Keratinocyte (primary cell): ENCODE measurements at regions not wholly inside any gene's neighbourhood (a gene's known extent, or its start where the extent isn't known, plus 50 kb on each side); places are given as distances from the start of the nearest gene placed in this dataset.

ENCODE experiments used
- DNase-seq: peaks from one replicate; pipeline ENCODE4 v3.0.0-alpha.2; 2011; ENCODE audit warnings: low read depth, missing footprints, low spot score
- FAIRE-seq: peaks from 2 replicates; lab custom pipeline; 2011; peaks lifted over from hg19 to GRCh38; lab: Jason Lieb, UNC
- H2AFZ ChIP-seq: 2 replicates; pipeline ENCODE4 v1.6.0; 2012; ENCODE audit warnings: low read length, control low read depth, inconsistent platforms; ENCODE audit not compliant: control insufficient read depth
- H3K27ac ChIP-seq: 2 replicates; pipeline ENCODE4 v1.5.1; 2011; ENCODE audit warnings: low read length; ENCODE audit not compliant: control insufficient read depth, insufficient read depth
- H3K27me3 ChIP-seq: 3 replicates; pipeline ENCODE4 v1.6.0; 2011; ENCODE audit warnings: low read length; ENCODE audit not compliant: control insufficient read depth, insufficient read depth; ENCODE audit errors: extremely low read depth
- H3K36me3 ChIP-seq, 2 experiments: 2 replicates in 1 of 2; 3 replicates in 1 of 2; pipeline ENCODE4 v1.5.1; 2011; ENCODE audit warnings: low read length in 2 of 2, mild to moderate bottlenecking in 1 of 2; ENCODE audit not compliant: control insufficient read depth in 2 of 2, insufficient read depth in 2 of 2; ENCODE audit errors: extremely low read depth in 1 of 2
- H3K4me1 ChIP-seq: 3 replicates; pipeline ENCODE4 v1.5.1; 2011; ENCODE audit warnings: low read length; ENCODE audit not compliant: control insufficient read depth, insufficient read depth; ENCODE audit errors: extremely low read depth
- H3K4me2 ChIP-seq: 3 replicates; pipeline ENCODE4 v1.6.0; 2011; ENCODE audit warnings: low read depth, low read length; ENCODE audit not compliant: control insufficient read depth, insufficient read depth; ENCODE audit errors: extremely low read depth
- H3K4me3 ChIP-seq, 3 experiments: fragments of 200-600 bp in 1 of 3; sonication (generic) in 1 of 3; 2 replicates in 2 of 3; 3 replicates in 1 of 3; pipeline ENCODE4 v1.5.1; 2011 to 2016; ENCODE audit warnings: low read length in 3 of 3, mild to moderate bottlenecking in 3 of 3, control low read depth in 2 of 3, inconsistent platforms in 1 of 3, low read depth in 1 of 3, mixed read lengths in 1 of 3, mixed run types in 1 of 3, moderate library complexity in 1 of 3; ENCODE audit not compliant: control insufficient read depth in 2 of 3, insufficient read depth in 2 of 3; ENCODE audit errors: extremely low read depth in 1 of 3
- H3K79me2 ChIP-seq: 2 replicates; pipeline ENCODE4 v1.6.0; 2012; ENCODE audit warnings: low read length; ENCODE audit not compliant: control insufficient read depth, insufficient read depth
- H3K9ac ChIP-seq: 3 replicates; pipeline ENCODE4 v1.6.0; 2011; ENCODE audit warnings: low read length; ENCODE audit not compliant: control insufficient read depth, insufficient read depth; ENCODE audit errors: extremely low read depth
- H3K9me1 ChIP-seq: 3 replicates; pipeline ENCODE4 v1.6.0; 2011; ENCODE audit warnings: low read length; ENCODE audit not compliant: control insufficient read depth, insufficient read depth; ENCODE audit errors: extremely low read depth
- H3K9me3 ChIP-seq: 2 replicates; pipeline ENCODE4 v1.5.1; 2012; ENCODE audit warnings: low read depth, low read length; ENCODE audit not compliant: control insufficient read depth
- H4K20me1 ChIP-seq: 3 replicates; pipeline ENCODE4 v1.6.0; 2011; ENCODE audit warnings: low read length; ENCODE audit not compliant: control insufficient read depth, insufficient read depth; ENCODE audit errors: extremely low read depth
- EZH2 ChIP-seq: IDR thresholded peaks from one replicate; pipeline ENCODE4 v1.6.1; 2012; ENCODE audit warnings: inconsistent platforms, mild to moderate bottlenecking, low read length, moderate library complexity
- dilution Hi-C: fragments of 300-500 bp; cut with MboI; formaldehyde crosslinking; loops from one replicate; pipeline ENCODE4 v1.7.0; 2020; ENCODE audit warnings: low sequenced_read_pairs; ENCODE audit not compliant: extremely low pct_ligation_motif_present
- TF ChIP-seq, protein P1 (sequence below), 3 experiments: IDR thresholded peaks in 1 of 3; conservative IDR thresholded peaks in 1 of 3; optimal IDR thresholded peaks in 1 of 3; 2 replicates in 2 of 3; 3 replicates in 1 of 3; pipeline versions ENCODE3 to v1.5.1; 2011; ENCODE audit warnings: low read length in 3 of 3, mild to moderate bottlenecking in 3 of 3, moderate library complexity in 2 of 3, control low read depth in 1 of 3, inconsistent platforms in 1 of 3; ENCODE audit not compliant: insufficient read depth in 2 of 3; ENCODE audit errors: extremely low read depth in 1 of 3

DNA sequence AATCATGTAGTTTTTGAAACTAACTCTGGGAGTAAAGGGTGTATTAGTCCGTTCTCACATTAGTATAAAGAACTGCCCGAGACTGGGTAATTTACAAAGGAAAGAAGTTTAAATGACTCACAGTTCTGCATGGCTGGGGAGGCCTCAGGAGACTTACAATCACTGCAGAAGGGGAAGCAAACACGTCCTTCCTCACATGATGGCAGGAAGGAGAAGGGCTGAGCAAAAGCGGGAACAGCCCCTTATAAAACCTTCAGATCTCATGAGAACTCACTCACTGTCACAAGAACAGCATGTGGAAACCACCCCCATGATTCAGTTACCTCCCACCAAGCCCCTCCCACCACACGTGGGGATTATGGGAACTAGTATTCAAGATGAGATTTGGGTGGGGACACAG lies 256.5 kb upstream of the TNRC6C start:
- DNase-seq: no peak

DNA sequence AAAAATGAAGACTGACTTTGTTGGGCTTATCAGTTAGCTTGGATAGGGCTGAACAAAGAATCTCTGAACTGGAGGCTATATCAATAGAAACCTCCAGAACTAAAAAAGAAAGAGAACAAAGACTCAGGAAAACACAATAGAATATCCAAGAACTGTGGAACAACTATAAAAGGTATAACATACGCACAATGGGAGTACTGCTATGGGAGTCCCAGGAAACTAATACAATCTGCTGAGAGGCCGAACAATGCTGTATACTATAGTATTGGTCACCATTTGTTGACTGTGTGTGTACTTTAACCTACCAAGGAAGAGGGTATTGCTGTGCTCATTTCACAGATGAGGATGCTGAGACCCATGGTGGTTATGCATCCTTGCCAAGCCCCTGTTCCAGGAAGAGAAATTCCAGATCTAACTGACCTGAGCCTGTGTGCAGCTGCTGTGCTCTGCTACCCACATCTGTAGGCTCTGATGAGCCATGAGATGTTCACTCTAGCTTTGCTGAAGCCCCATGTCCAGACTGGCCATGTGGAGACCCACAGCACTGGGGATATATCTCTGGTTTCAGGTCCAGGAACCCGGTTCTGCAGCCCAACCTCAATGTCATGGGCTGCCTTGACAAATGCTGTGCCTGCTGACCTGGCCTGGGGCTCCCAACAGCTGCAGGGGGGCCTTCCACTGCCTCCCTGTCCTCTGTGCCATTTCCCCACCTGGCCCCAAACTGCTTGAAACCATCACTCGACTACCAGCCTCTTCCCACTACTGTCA lies 254.3 kb upstream of the TNRC6C start:
- Histone ChIP-seq H3K27me3 (peaks cover 11% of the 10 kb centered on the region), H2AFZ (no peak overlapping the region), H3K9me3 (peaks cover 8% of the 10 kb centered on the region), H3K79me2 (no peaks in the 10 kb centered on the region), H3K4me3 (no peak overlapping the region), H3K27ac (no peak overlapping the region), H3K9ac (no peak overlapping the region), H3K9me1 (no peaks in the 10 kb centered on the region), H4K20me1 (no peaks in the 10 kb centered on the region), H3K4me1 (no peaks in the 10 kb centered on the region), H3K36me3 (no peaks in the 10 kb centered on the region), H3K4me2 (no peak overlapping the region)
- TF ChIP-seq EZH2: no peak
- TF ChIP-seq, protein P1, sequence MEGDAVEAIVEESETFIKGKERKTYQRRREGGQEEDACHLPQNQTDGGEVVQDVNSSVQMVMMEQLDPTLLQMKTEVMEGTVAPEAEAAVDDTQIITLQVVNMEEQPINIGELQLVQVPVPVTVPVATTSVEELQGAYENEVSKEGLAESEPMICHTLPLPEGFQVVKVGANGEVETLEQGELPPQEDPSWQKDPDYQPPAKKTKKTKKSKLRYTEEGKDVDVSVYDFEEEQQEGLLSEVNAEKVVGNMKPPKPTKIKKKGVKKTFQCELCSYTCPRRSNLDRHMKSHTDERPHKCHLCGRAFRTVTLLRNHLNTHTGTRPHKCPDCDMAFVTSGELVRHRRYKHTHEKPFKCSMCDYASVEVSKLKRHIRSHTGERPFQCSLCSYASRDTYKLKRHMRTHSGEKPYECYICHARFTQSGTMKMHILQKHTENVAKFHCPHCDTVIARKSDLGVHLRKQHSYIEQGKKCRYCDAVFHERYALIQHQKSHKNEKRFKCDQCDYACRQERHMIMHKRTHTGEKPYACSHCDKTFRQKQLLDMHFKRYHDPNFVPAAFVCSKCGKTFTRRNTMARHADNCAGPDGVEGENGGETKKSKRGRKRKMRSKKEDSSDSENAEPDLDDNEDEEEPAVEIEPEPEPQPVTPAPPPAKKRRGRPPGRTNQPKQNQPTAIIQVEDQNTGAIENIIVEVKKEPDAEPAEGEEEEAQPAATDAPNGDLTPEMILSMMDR (optimal IDR thresholded peaks at IDR 0.05 in 1 of 3, IDR thresholded peaks at IDR 0.05 in 1 of 3, conservative IDR thresholded peaks at IDR 0.05 in 1 of 3; ENCODE audit: extremely low read depth in 1 of 3, insufficient read depth in 2 of 3, low read length in 3 of 3): no peak
- dilution Hi-C loops: no loop called here
- FAIRE-seq: no peak
- no peak for DNase-seq

More for the DNA sequence above, 256.5 kb upstream of the TNRC6C start:
- FAIRE-seq: no peak
- no peak overlapping the region for H3K27ac ChIP-seq
- no peak overlapping the region for H3K4me3 ChIP-seq
- peaks cover 8% of the 10 kb centered on the region for H3K9me3 ChIP-seq
- H3K4me2 ChIP-seq: no peak overlapping the region
- H2AFZ ChIP-seq: no peak overlapping the region
- TF ChIP-seq EZH2: no peak
- TF ChIP-seq, protein P1 (optimal IDR thresholded peaks at IDR 0.05 in 1 of 3, IDR thresholded peaks at IDR 0.05 in 1 of 3, conservative IDR thresholded peaks at IDR 0.05 in 1 of 3; ENCODE audit: extremely low read depth in 1 of 3, insufficient read depth in 2 of 3, low read length in 3 of 3): no peak
- no peaks in the 10 kb centered on the region for H3K36me3 ChIP-seq
- H3K9ac ChIP-seq: no peak overlapping the region
- H3K4me1 ChIP-seq: no peaks in the 10 kb centered on the region
- H3K79me2 ChIP-seq: no peaks in the 10 kb centered on the region
- dilution Hi-C loops: no loop called here
- peaks cover 22% of the 10 kb centered on the region for H3K27me3 ChIP-seq
- H3K9me1 ChIP-seq: no peaks in the 10 kb centered on the region
- H4K20me1 ChIP-seq: no peaks in the 10 kb centered on the region
